Parathyroid adenoma (tissue), 2 donors: ENCODE measurements at regions not wholly inside any gene's neighbourhood (a gene's known extent, or its start where the extent isn't known, plus 50 kb on each side); places are given as distances from the start of the nearest gene placed in this dataset.

Experiments
- H2AFZ ChIP-seq: fragments of 300-600 bp; sonication (generic); one replicate; pipeline ENCODE4 v1.7.0; 2017; ENCODE audit warnings: antibody characterized with exemption, mild to moderate bottlenecking
- H3K27ac ChIP-seq: fragments of 300-600 bp; sonication (generic); one replicate; pipeline ENCODE4 v1.7.0; 2017
- H3K27me3 ChIP-seq: fragments of 300-600 bp; sonication (generic); one replicate; pipeline ENCODE4 v1.7.0; 2017; ENCODE audit warnings: low read length; ENCODE audit not compliant: control insufficient read depth, insufficient read depth
- H3K36me3 ChIP-seq: fragments of 300-600 bp; sonication (generic); one replicate; pipeline ENCODE4 v1.7.0; 2017; ENCODE audit warnings: low read length; ENCODE audit not compliant: control insufficient read depth, insufficient read depth
- H3K4me1 ChIP-seq: fragments of 300-600 bp; sonication (generic); one replicate; pipeline ENCODE4 v1.7.0; 2017; ENCODE audit warnings: control low read depth
- H3K4me2 ChIP-seq: fragments of 300-600 bp; sonication (generic); one replicate; pipeline ENCODE4 v1.7.0; 2017; ENCODE audit warnings: low read length
- H3K4me3 ChIP-seq: fragments of 300-600 bp; sonication (generic); one replicate; pipeline ENCODE4 v1.7.0; 2017; ENCODE audit warnings: low read depth, low read length
- H3K79me2 ChIP-seq: fragments of 300-600 bp; sonication (generic); one replicate; pipeline ENCODE4 v1.7.0; 2017; ENCODE audit warnings: control low read depth
- H3K9ac ChIP-seq: fragments of 300-600 bp; sonication (generic); one replicate; pipeline ENCODE4 v1.7.0; 2017; ENCODE audit warnings: mild to moderate bottlenecking
- H3K9me3 ChIP-seq: fragments of 300-600 bp; sonication (generic); one replicate; pipeline ENCODE4 v1.7.0; 2017; ENCODE audit warnings: low read length; ENCODE audit not compliant: control insufficient read depth
- CTCF ChIP-seq: fragments of 300-600 bp; sonication (generic); IDR thresholded peaks from one replicate; pipeline ENCODE4 v1.7.0; 2017; ENCODE audit warnings: antibody characterized with exemption, mild to moderate bottlenecking
- donor health status: primary hyperparathyroidism.

- Histone ChIP-seq H3K36me3 (no peaks in the 10 kb centered on the region), H3K79me2 (no peaks in the 10 kb centered on the region), H3K4me2 (no peak overlapping the region), H3K4me1 (peaks cover 33% of the 10 kb centered on the region), H3K4me3 (no peak overlapping the region), H2AFZ (no peak overlapping the region), H3K27ac (no peak overlapping the region), H3K9ac (no peak overlapping the region), H3K27me3 (no peaks in the 10 kb centered on the region), H3K9me3 (no peaks in the 10 kb centered on the region)
- TF ChIP-seq CTCF = no peak
These were observed 50.4 kb upstream of the CDKN2AIPNL start for GRCh38 chr5:134462047-134462575.
